CD14-positive monocyte (primary cell): ENCODE measurements at regions not wholly inside any gene's neighbourhood (a gene's known extent, or its start where the extent isn't known, plus 50 kb on each side); places are given as distances from the start of the nearest gene placed in this dataset.

Source experiments
- DNase-seq, 3 donors: peaks; one replicate each; pipeline ENCODE4 v3.0.0-alpha.2; 2011 to 2022
- H2AFZ ChIP-seq: 2 replicates; pipeline ENCODE4 v1.6.0; 2012; ENCODE audit warnings: mild to moderate bottlenecking, low read depth, low read length, inconsistent platforms; ENCODE audit not compliant: insufficient read depth, poor library complexity, severe bottlenecking
- H3K27ac ChIP-seq, 2 donors: 1 replicate in 1 of 2; 2 replicates in 1 of 2; pipeline ENCODE4 v1.5.1; 2012 to 2013; ENCODE audit warnings: low read length in 2 of 2, control low read depth in 1 of 2, inconsistent platforms in 1 of 2, low read depth in 1 of 2, mild to moderate bottlenecking in 1 of 2
- H3K27me3 ChIP-seq, 2 donors: one replicate each; pipeline versions ENCODE4 v1.6.0 to v1.6.1; 2011 to 2013; ENCODE audit warnings: low read length in 2 of 2; ENCODE audit not compliant: control insufficient read depth in 2 of 2, insufficient read depth in 2 of 2
- H3K36me3 ChIP-seq, 2 donors: replicated peaks in 1 of 2; 1 replicate in 1 of 2; 2 replicates in 1 of 2; pipeline versions ENCODE4 v1.5.1 to v1.6.1; 2012 to 2013; ENCODE audit warnings: low read length in 2 of 2, control low read depth in 1 of 2, inconsistent platforms in 1 of 2, mild to moderate bottlenecking in 1 of 2; ENCODE audit not compliant: insufficient read depth in 2 of 2, control insufficient read depth in 1 of 2
- H3K4me1 ChIP-seq, 2 donors: 1 replicate in 1 of 2; 2 replicates in 1 of 2; pipeline versions ENCODE4 v1.5.1 to v1.6.1; 2012 to 2013; ENCODE audit warnings: low read length in 2 of 2, control low read depth in 1 of 2, inconsistent platforms in 1 of 2, mild to moderate bottlenecking in 1 of 2, moderate library complexity in 1 of 2; ENCODE audit not compliant: insufficient read depth in 2 of 2, control insufficient read depth in 1 of 2
- H3K4me2 ChIP-seq: replicated peaks from 2 replicates; pipeline ENCODE3; 2012; ENCODE audit warnings: low read length, moderate library complexity, mild to moderate bottlenecking; ENCODE audit not compliant: poor library complexity, severe bottlenecking; ENCODE audit errors: extremely low read depth
- H3K4me3 ChIP-seq, 3 experiments: fragments of 200-600 bp in 1 of 3; sonication (generic) in 1 of 3; replicated peaks in 1 of 3; 1 replicate in 2 of 3; 2 replicates in 1 of 3; pipeline ENCODE4 v1.5.1; 2011 to 2013; ENCODE audit warnings: low read length in 3 of 3, mild to moderate bottlenecking in 3 of 3, control low read depth in 2 of 3, low read depth in 2 of 3, inconsistent platforms in 1 of 3, moderate library complexity in 1 of 3
- H3K79me2 ChIP-seq: 2 replicates; pipeline ENCODE4 v1.6.0; 2012; ENCODE audit warnings: mild to moderate bottlenecking, control low read depth, inconsistent platforms, low read length, moderate library complexity; ENCODE audit not compliant: insufficient read depth
- H3K9ac ChIP-seq: 2 replicates; pipeline ENCODE4 v1.6.0; 2017; ENCODE audit warnings: low read length, mild to moderate bottlenecking; ENCODE audit not compliant: insufficient read depth, poor library complexity, severe bottlenecking
- H3K9me3 ChIP-seq, 2 donors: replicated peaks in 1 of 2; 1 replicate in 1 of 2; 2 replicates in 1 of 2; pipeline versions ENCODE4 v1.5.1 to v1.6.1; 2012 to 2013; ENCODE audit warnings: low read length in 2 of 2, control low read depth in 1 of 2; ENCODE audit not compliant: control insufficient read depth in 1 of 2, insufficient read depth in 1 of 2
- H4K20me1 ChIP-seq: 2 replicates; pipeline ENCODE4 v1.6.0; 2012; ENCODE audit warnings: mild to moderate bottlenecking, low read length, control low read depth, moderate library complexity; ENCODE audit not compliant: insufficient read depth
- H3K27ac Mint-ChIP-seq, 7 donors: one replicate each; pipeline ENCODE4 v1.8.0; 2020; ENCODE audit warnings: mild to moderate bottlenecking in 7 of 7, mixed read lengths in 7 of 7, moderate library complexity in 6 of 7, inconsistent platforms in 2 of 7
- H3K27me3 Mint-ChIP-seq, 3 donors: one replicate each; pipeline ENCODE4 v1.8.0; 2021 to 2022; ENCODE audit warnings: low read depth in 3 of 3, mild to moderate bottlenecking in 3 of 3, mixed read lengths in 3 of 3, moderate library complexity in 3 of 3, inconsistent platforms in 1 of 3
- H3K36me3 Mint-ChIP-seq, 2 donors: one replicate each; pipeline ENCODE4 v1.8.0; 2020; ENCODE audit warnings: mixed read lengths in 2 of 2, inconsistent platforms in 1 of 2, mild to moderate bottlenecking in 1 of 2
- H3K4me1 Mint-ChIP-seq: one replicate; pipeline ENCODE4 v1.8.0; 2020; ENCODE audit warnings: mild to moderate bottlenecking, mixed read lengths
- H3K4me3 Mint-ChIP-seq, 2 donors: one replicate each; pipeline ENCODE4 v1.8.0; 2020; ENCODE audit warnings: mild to moderate bottlenecking in 2 of 2, mixed read lengths in 2 of 2, moderate library complexity in 1 of 2
- H3K9me3 Mint-ChIP-seq, 7 donors: one replicate each; pipeline ENCODE4 v1.8.0; 2020 to 2022; ENCODE audit warnings: mixed read lengths in 7 of 7, mild to moderate bottlenecking in 6 of 7, moderate library complexity in 6 of 7, inconsistent platforms in 2 of 7
- WGBS: methylation state at CpG from one replicate; pipeline ENCODE4 v1.1.5; 2013; ENCODE audit warnings: missing lambda C conversion rate; ENCODE audit not compliant: insufficient coverage; 5-methylcytosine and 5-hydroxymethylcytosine counted together
- intact Hi-C, 2 donors: fragments of 100-400 bp; cut with micrococcal nuclease; formaldehyde crosslinking; loops; one replicate each; pipeline versions ENCODE4 v1.15.0 to v1.15.1; 2023
- TF ChIP-seq, protein P1 (sequence below): fragments of 200-600 bp; IDR thresholded peaks from one replicate; pipeline ENCODE4 v1.8.0; 2022; ENCODE audit warnings: antibody characterized with exemption, mild to moderate bottlenecking

DNA sequence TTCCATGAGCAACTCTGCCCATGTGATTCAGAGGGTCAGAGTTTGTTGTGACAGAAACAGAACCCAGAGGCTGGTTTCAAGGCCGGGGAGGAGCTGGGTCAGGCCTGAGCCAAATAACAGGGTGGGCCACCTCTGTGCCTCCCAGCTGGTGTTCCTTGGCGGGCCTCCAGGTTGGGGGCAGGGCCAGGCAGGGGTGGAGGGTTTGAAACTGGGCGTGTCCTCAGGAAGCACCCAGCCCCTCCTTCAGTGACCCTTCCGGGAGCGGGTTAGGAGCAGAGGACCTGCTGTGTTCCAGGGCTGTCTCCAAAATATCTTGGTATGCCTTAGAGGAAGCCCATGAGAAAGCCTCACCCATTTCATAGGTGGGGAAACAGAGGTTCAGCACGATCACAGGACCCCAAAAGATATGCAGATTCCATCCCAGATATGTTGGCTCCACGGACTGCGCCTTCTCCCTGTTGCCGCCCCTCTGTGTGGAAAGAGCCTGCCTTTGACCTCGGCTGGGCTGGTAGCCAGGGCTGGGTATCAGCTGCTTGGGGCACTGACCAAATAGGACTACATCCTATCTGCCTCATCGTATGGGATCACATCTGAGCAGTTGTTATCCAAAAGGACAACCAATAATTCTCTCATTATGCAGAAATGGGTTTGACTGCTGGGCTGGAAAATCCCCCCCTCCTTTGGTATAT lies 74.8 kb upstream of the GLI2 start:
- no peak overlapping the region for H3K27ac ChIP-seq
- H3K4me1 Mint-ChIP-seq: no peaks in the 10 kb centered on the region
- H3K36me3 ChIP-seq: no peaks in the 10 kb centered on the region
- no peaks in the 10 kb centered on the region for H3K4me1 ChIP-seq
- H3K27ac Mint-ChIP-seq: no peak overlapping the region
- TF ChIP-seq, protein P1, sequence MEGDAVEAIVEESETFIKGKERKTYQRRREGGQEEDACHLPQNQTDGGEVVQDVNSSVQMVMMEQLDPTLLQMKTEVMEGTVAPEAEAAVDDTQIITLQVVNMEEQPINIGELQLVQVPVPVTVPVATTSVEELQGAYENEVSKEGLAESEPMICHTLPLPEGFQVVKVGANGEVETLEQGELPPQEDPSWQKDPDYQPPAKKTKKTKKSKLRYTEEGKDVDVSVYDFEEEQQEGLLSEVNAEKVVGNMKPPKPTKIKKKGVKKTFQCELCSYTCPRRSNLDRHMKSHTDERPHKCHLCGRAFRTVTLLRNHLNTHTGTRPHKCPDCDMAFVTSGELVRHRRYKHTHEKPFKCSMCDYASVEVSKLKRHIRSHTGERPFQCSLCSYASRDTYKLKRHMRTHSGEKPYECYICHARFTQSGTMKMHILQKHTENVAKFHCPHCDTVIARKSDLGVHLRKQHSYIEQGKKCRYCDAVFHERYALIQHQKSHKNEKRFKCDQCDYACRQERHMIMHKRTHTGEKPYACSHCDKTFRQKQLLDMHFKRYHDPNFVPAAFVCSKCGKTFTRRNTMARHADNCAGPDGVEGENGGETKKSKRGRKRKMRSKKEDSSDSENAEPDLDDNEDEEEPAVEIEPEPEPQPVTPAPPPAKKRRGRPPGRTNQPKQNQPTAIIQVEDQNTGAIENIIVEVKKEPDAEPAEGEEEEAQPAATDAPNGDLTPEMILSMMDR: no peak
- H3K9ac ChIP-seq: no peak overlapping the region
- no peaks in the 10 kb centered on the region for H3K79me2 ChIP-seq
- H3K4me2 ChIP-seq: no peak overlapping the region
- H3K36me3 Mint-ChIP-seq: no peaks in the 10 kb centered on the region
- peaks cover 6 to 27% (median 12%) of the 10 kb centered on the region in 7 donors for H3K9me3 Mint-ChIP-seq
- DNase-seq: no peak
- no peaks in the 10 kb centered on the region for H4K20me1 ChIP-seq
- H3K9me3 ChIP-seq: peaks cover 0 to 3% of the 10 kb centered on the region in 2 donors
- no peak overlapping the region for H3K4me3 Mint-ChIP-seq
- H2AFZ ChIP-seq: no peak overlapping the region
- 80% methylated on average over 10 of the region's 11 CpGs for WGBS
- peaks cover 9 to 17% (median 15%) of the 10 kb centered on the region in 3 donors for H3K27me3 Mint-ChIP-seq
- intact Hi-C loops: no loop called here
- peaks cover 0 to 6% of the 10 kb centered on the region in 2 donors for H3K27me3 ChIP-seq
- H3K4me3 ChIP-seq: no peak overlapping the region

DNA sequence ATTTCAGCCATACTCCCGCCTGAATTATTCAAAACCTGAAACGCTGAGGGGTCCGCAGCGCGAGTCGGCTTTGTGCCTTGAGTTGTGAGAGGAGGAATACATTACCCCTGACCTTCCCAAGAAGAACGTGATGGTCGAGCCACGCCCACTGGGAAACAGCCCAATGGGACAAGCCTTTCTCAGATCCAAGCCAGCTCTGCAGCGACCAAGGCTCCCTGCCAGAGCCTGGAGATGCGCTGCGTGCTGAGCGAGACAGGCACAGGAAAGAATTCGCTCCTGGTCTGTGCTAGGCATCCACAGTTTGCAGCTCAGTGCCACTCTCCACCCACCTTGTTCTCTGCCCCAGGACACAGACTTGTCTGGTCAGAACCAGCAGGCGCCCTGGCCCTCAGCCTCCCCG lies 74.1 kb upstream of the GLI2 start:
- H3K4me2 ChIP-seq: no peak overlapping the region
- no peak overlapping the region for H3K4me3 ChIP-seq
- intact Hi-C loops: no loop called here
- Mint-ChIP-seq H3K4me3 (no peak overlapping the region), H3K27ac (no peak overlapping the region), H3K36me3 (no peaks in the 10 kb centered on the region), H3K9me3 (peaks cover 8 to 31% (median 16%) of the 10 kb centered on the region in 7 donors), H3K4me1 (no peaks in the 10 kb centered on the region), H3K27me3 (peaks cover 9 to 18% (median 15%) of the 10 kb centered on the region in 3 donors)
- no peak overlapping the region for H3K9ac ChIP-seq
- 41% methylated on average over 10 of the region's 16 CpGs for WGBS
- H3K27me3 ChIP-seq: peaks cover 0 to 6% of the 10 kb centered on the region in 2 donors
- peaks cover 3% of the 10 kb centered on the region in 2 donors for H3K9me3 ChIP-seq
- H3K4me1 ChIP-seq: no peaks in the 10 kb centered on the region
- TF ChIP-seq, protein P1: no peak
- H3K27ac ChIP-seq: no peak overlapping the region
- no peak overlapping the region for H2AFZ ChIP-seq
- no peak for DNase-seq
- no peaks in the 10 kb centered on the region for H3K79me2 ChIP-seq
- H3K36me3 ChIP-seq: no peaks in the 10 kb centered on the region
- H4K20me1 ChIP-seq: no peaks in the 10 kb centered on the region
